HEK293 (cell line): ENCODE measurements at regions not wholly inside any gene's neighbourhood (a gene's known extent, or its start where the extent isn't known, plus 50 kb on each side); places are given as distances from the start of the nearest gene placed in this dataset.

Experiments
- KLF9 ChIP-seq: fragments of 450-650 bp; formaldehyde crosslinking; IDR thresholded peaks from 2 replicates; pipeline ENCODE4 v1.5.1; 2016; ENCODE audit warnings: missing biosample characterization, missing genetic modification characterization, low read depth
- OSR2 ChIP-seq: fragments of 450-650 bp; formaldehyde crosslinking; IDR thresholded peaks from 2 replicates; pipeline ENCODE4 v1.5.1; 2016; ENCODE audit warnings: missing biosample characterization, missing genetic modification characterization
- SCRT2 ChIP-seq: fragments of 450-650 bp; formaldehyde crosslinking; IDR thresholded peaks from 2 replicates; pipeline ENCODE4 v1.5.1; 2016; ENCODE audit warnings: missing biosample characterization, missing genetic modification characterization
- SP2 ChIP-seq: fragments of 450-650 bp; formaldehyde crosslinking; IDR thresholded peaks from 2 replicates; pipeline ENCODE4 v1.5.1; 2016; ENCODE audit warnings: missing biosample characterization, missing genetic modification characterization
- ZFP37 ChIP-seq: fragments of 450-650 bp; formaldehyde crosslinking; IDR thresholded peaks from 2 replicates; pipeline ENCODE4 v1.5.1; 2016; ENCODE audit warnings: missing biosample characterization, missing genetic modification characterization
- ZNF10 ChIP-seq: fragments of 450-650 bp; formaldehyde crosslinking; IDR thresholded peaks from 2 replicates; pipeline ENCODE4 v1.5.1; 2017; ENCODE audit warnings: missing biosample characterization, missing genetic modification characterization
- ZNF138 ChIP-seq: fragments of 450-650 bp; formaldehyde crosslinking; IDR thresholded peaks from 2 replicates; pipeline ENCODE4 v1.5.1; 2016; ENCODE audit warnings: missing biosample characterization, missing genetic modification characterization, borderline replicate concordance
- ZNF211 ChIP-seq: fragments of 450-650 bp; formaldehyde crosslinking; IDR thresholded peaks from 2 replicates; pipeline ENCODE4 v1.5.1; 2016; ENCODE audit warnings: low read depth, missing biosample characterization, missing genetic modification characterization
- ZNF223 ChIP-seq: fragments of 450-650 bp; formaldehyde crosslinking; IDR thresholded peaks from 2 replicates; pipeline ENCODE4 v1.5.1; 2016; ENCODE audit warnings: missing biosample characterization, missing genetic modification characterization
- ZNF37A ChIP-seq: fragments of 450-650 bp; IDR thresholded peaks from 2 replicates; pipeline ENCODE4 v1.5.1; 2018; ENCODE audit warnings: missing biosample characterization, missing genetic modification characterization
- ZNF423 ChIP-seq: fragments of 450-650 bp; formaldehyde crosslinking; IDR thresholded peaks from 2 replicates; pipeline ENCODE4 v1.5.1; 2016; ENCODE audit warnings: missing biosample characterization, missing genetic modification characterization
- ZNF426 ChIP-seq: fragments of 450-650 bp; formaldehyde crosslinking; IDR thresholded peaks from 2 replicates; pipeline ENCODE4 v1.5.1; 2017; ENCODE audit warnings: missing biosample characterization, missing genetic modification characterization, mild to moderate bottlenecking, inconsistent platforms, moderate library complexity
- ZNF473 ChIP-seq: fragments of 450-650 bp; formaldehyde crosslinking; IDR thresholded peaks from 2 replicates; pipeline ENCODE4 v1.5.1; 2017; ENCODE audit warnings: missing biosample characterization, missing genetic modification characterization
- ZNF549 ChIP-seq: fragments of 450-650 bp; IDR thresholded peaks from 2 replicates; pipeline ENCODE4 v1.5.1; 2018; ENCODE audit warnings: missing biosample characterization, missing genetic modification characterization, mild to moderate bottlenecking, inconsistent platforms, moderate library complexity
- ZNF561 ChIP-seq: fragments of 450-650 bp; IDR thresholded peaks from 2 replicates; pipeline ENCODE4 v1.5.1; 2018; ENCODE audit warnings: missing biosample characterization, missing genetic modification characterization, borderline replicate concordance
- ZNF571 ChIP-seq: fragments of 450-650 bp; formaldehyde crosslinking; IDR thresholded peaks from 2 replicates; pipeline ENCODE4 v1.5.0; 2017; ENCODE audit warnings: missing biosample characterization, missing genetic modification characterization
- ZNF658 ChIP-seq: fragments of 450-650 bp; formaldehyde crosslinking; IDR thresholded peaks from 2 replicates; pipeline ENCODE4; 2016; ENCODE audit warnings: missing biosample characterization, missing genetic modification characterization
- ZNF664 ChIP-seq: fragments of 450-650 bp; formaldehyde crosslinking; IDR thresholded peaks from 2 replicates; pipeline ENCODE4 v1.5.1; 2016; ENCODE audit warnings: missing biosample characterization, missing genetic modification characterization
- ZNF701 ChIP-seq: fragments of 450-650 bp; formaldehyde crosslinking; IDR thresholded peaks from 2 replicates; pipeline ENCODE4 v1.5.1; 2016; ENCODE audit warnings: missing biosample characterization, missing genetic modification characterization
- ZNF792 ChIP-seq: fragments of 450-650 bp; formaldehyde crosslinking; IDR thresholded peaks from 2 replicates; pipeline ENCODE4 v1.5.1; 2016; ENCODE audit warnings: missing biosample characterization, missing genetic modification characterization
- TF ChIP-seq, protein P1 (sequence below): fragments of 450-650 bp; formaldehyde crosslinking; IDR thresholded peaks from 2 replicates; pipeline ENCODE4 v1.5.1; 2016; ENCODE audit warnings: missing biosample characterization, missing genetic modification characterization
- TF ChIP-seq, protein P2 (sequence below): fragments of 450-650 bp; formaldehyde crosslinking; IDR thresholded peaks from 2 replicates; pipeline ENCODE4 v1.5.1; 2016; ENCODE audit warnings: missing biosample characterization, missing genetic modification characterization, borderline replicate concordance
- TF ChIP-seq, protein P3 (sequence below): fragments of 450-650 bp; formaldehyde crosslinking; conservative IDR thresholded peaks from 2 replicates; pipeline ENCODE4 v1.5.1; 2016; ENCODE audit warnings: low read depth, missing biosample characterization, missing genetic modification characterization
- TF ChIP-seq, protein P4 (sequence below): fragments of 450-650 bp; formaldehyde crosslinking; IDR thresholded peaks from 2 replicates; pipeline ENCODE4 v1.5.0; 2017; ENCODE audit warnings: missing biosample characterization, missing genetic modification characterization, borderline replicate concordance
- TF ChIP-seq, protein P5 (sequence below): fragments of 450-650 bp; formaldehyde crosslinking; IDR thresholded peaks from 2 replicates; pipeline ENCODE4 v1.5.1; 2016; ENCODE audit warnings: missing biosample characterization, missing genetic modification characterization

DNA sequence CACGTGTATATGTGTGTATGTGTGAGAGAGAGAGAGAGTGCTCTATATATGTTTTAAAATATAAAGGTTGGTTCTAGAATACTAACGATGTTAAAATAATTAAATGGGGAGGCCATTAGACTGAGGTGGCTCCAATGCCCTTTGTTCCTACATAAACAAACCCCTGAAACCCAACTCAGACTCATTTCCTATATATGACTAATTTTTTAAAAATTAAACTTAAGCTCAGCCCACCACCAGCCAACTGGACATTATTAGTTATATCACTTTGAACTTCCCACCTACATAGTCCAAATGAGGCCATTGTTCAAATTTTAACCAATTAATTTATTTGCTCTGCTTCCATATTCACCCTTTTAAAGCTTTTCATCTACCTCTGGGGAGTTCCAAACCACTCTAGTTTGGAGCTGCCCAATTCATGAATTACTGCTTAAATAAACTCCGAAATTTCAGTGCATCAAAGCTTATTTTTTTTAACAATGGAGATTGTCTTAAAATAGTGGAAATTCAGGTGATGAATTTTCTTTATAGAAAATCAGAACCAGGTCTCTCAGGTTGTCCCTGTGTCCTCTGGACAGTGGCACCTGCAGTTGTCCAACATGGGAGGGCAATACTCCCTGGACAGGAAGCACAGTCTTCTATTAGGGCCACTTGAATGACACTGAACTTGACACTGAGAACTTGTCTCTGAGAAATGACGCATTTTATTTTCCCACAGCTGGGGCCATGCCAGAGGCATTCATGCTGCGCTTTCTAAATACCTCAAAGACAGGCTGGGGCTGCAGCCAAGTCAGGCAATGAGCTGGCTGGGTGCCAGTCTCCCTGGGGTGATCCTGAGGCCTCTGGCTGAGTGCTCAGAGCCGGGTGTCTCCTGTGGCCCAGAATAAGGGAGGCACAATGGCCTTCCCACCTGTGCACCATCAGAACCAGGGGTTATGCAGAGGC lies 109.5 kb upstream of the TMEM72 start (continued):
- TF ChIP-seq SP2 (tag by site-specific recombination) (no peak), ZNF701 (tag by site-specific recombination) (no peak), ZNF10 (tag by site-specific recombination) (no peak), ZFP37 (no peak), ZNF658 (no peak), ZNF792 (tag by site-specific recombination) (no peak), SCRT2 (tag by site-specific recombination) (no peak), ZNF473 (tag by site-specific recombination) (no peak), ZNF223 (tag by site-specific recombination) (no peak), ZNF138 (tag by site-specific recombination) (no peak), ZNF426 (tag by site-specific recombination) (no peak), ZNF561 (tag by site-specific recombination) (peak; percentile 70; the same call in 1 of the 2 replicates), ZNF664 (tag by site-specific recombination) (no peak), OSR2 (no peak; the same call in 1 of the 2 replicates), ZNF211 (tag by site-specific recombination) (no peak), KLF9 (tag by site-specific recombination) (no peak), ZNF423 (peak; percentile 96), ZNF571 (tag by site-specific recombination) (no peak), ZNF549 (tag by site-specific recombination) (peak; percentile 99), ZNF37A (tag by site-specific recombination) (no peak)
- TF ChIP-seq, protein P1, sequence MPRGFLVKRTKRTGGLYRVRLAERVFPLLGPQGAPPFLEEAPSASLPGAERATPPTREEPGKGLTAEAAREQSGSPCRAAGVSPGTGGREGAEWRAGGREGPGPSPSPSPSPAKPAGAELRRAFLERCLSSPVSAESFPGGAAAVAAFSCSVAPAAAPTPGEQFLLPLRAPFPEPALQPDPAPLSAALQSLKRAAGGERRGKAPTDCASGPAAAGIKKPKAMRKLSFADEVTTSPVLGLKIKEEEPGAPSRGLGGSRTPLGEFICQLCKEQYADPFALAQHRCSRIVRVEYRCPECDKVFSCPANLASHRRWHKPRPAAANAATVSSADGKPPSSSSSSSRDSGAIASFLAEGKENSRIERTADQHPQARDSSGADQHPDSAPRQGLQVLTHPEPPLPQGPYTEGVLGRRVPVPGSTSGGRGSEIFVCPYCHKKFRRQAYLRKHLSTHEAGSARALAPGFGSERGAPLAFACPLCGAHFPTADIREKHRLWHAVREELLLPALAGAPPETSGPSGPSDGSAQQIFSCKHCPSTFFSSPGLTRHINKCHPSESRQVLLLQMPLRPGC (tag by site-specific recombination): no peak
- TF ChIP-seq, protein P2, sequence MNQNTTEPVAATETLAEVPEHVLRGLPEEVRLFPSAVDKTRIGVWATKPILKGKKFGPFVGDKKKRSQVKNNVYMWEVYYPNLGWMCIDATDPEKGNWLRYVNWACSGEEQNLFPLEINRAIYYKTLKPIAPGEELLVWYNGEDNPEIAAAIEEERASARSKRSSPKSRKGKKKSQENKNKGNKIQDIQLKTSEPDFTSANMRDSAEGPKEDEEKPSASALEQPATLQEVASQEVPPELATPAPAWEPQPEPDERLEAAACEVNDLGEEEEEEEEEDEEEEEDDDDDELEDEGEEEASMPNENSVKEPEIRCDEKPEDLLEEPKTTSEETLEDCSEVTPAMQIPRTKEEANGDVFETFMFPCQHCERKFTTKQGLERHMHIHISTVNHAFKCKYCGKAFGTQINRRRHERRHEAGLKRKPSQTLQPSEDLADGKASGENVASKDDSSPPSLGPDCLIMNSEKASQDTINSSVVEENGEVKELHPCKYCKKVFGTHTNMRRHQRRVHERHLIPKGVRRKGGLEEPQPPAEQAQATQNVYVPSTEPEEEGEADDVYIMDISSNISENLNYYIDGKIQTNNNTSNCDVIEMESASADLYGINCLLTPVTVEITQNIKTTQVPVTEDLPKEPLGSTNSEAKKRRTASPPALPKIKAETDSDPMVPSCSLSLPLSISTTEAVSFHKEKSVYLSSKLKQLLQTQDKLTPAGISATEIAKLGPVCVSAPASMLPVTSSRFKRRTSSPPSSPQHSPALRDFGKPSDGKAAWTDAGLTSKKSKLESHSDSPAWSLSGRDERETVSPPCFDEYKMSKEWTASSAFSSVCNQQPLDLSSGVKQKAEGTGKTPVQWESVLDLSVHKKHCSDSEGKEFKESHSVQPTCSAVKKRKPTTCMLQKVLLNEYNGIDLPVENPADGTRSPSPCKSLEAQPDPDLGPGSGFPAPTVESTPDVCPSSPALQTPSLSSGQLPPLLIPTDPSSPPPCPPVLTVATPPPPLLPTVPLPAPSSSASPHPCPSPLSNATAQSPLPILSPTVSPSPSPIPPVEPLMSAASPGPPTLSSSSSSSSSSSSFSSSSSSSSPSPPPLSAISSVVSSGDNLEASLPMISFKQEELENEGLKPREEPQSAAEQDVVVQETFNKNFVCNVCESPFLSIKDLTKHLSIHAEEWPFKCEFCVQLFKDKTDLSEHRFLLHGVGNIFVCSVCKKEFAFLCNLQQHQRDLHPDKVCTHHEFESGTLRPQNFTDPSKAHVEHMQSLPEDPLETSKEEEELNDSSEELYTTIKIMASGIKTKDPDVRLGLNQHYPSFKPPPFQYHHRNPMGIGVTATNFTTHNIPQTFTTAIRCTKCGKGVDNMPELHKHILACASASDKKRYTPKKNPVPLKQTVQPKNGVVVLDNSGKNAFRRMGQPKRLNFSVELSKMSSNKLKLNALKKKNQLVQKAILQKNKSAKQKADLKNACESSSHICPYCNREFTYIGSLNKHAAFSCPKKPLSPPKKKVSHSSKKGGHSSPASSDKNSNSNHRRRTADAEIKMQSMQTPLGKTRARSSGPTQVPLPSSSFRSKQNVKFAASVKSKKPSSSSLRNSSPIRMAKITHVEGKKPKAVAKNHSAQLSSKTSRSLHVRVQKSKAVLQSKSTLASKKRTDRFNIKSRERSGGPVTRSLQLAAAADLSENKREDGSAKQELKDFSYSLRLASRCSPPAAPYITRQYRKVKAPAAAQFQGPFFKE (tag by site-specific recombination): no peak
- TF ChIP-seq, protein P3, sequence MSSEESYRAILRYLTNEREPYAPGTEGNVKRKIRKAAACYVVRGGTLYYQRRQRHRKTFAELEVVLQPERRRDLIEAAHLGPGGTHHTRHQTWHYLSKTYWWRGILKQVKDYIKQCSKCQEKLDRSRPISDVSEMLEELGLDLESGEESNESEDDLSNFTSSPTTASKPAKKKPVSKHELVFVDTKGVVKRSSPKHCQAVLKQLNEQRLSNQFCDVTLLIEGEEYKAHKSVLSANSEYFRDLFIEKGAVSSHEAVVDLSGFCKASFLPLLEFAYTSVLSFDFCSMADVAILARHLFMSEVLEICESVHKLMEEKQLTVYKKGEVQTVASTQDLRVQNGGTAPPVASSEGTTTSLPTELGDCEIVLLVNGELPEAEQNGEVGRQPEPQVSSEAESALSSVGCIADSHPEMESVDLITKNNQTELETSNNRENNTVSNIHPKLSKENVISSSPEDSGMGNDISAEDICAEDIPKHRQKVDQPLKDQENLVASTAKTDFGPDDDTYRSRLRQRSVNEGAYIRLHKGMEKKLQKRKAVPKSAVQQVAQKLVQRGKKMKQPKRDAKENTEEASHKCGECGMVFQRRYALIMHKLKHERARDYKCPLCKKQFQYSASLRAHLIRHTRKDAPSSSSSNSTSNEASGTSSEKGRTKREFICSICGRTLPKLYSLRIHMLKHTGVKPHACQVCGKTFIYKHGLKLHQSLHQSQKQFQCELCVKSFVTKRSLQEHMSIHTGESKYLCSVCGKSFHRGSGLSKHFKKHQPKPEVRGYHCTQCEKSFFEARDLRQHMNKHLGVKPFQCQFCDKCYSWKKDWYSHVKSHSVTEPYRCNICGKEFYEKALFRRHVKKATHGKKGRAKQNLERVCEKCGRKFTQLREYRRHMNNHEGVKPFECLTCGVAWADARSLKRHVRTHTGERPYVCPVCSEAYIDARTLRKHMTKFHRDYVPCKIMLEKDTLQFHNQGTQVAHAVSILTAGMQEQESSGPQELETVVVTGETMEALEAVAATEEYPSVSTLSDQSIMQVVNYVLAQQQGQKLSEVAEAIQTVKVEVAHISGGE (tag by site-specific recombination): no peak
- TF ChIP-seq, protein P4, sequence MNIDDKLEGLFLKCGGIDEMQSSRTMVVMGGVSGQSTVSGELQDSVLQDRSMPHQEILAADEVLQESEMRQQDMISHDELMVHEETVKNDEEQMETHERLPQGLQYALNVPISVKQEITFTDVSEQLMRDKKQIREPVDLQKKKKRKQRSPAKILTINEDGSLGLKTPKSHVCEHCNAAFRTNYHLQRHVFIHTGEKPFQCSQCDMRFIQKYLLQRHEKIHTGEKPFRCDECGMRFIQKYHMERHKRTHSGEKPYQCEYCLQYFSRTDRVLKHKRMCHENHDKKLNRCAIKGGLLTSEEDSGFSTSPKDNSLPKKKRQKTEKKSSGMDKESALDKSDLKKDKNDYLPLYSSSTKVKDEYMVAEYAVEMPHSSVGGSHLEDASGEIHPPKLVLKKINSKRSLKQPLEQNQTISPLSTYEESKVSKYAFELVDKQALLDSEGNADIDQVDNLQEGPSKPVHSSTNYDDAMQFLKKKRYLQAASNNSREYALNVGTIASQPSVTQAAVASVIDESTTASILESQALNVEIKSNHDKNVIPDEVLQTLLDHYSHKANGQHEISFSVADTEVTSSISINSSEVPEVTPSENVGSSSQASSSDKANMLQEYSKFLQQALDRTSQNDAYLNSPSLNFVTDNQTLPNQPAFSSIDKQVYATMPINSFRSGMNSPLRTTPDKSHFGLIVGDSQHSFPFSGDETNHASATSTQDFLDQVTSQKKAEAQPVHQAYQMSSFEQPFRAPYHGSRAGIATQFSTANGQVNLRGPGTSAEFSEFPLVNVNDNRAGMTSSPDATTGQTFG (tag by site-specific recombination): no peak
- TF ChIP-seq, protein P5, sequence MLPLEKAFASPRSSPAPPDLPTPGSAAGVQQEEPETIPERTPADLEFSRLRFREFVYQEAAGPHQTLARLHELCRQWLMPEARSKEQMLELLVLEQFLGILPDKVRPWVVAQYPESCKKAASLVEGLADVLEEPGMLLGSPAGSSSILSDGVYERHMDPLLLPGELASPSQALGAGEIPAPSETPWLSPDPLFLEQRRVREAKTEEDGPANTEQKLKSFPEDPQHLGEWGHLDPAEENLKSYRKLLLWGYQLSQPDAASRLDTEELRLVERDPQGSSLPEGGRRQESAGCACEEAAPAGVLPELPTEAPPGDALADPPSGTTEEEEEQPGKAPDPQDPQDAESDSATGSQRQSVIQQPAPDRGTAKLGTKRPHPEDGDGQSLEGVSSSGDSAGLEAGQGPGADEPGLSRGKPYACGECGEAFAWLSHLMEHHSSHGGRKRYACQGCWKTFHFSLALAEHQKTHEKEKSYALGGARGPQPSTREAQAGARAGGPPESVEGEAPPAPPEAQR (tag by site-specific recombination): no peak
